Tibial nerve (tissue), 4 donors: ENCODE measurements at regions not wholly inside any gene's neighbourhood (a gene's known extent, or its start where the extent isn't known, plus 50 kb on each side); places are given as distances from the start of the nearest gene placed in this dataset.

ENCODE experiments used
- EP300 ChIP-seq, 2 donors: sonication (generic); formaldehyde crosslinking; IDR thresholded peaks; one replicate each; pipeline ENCODE4 v1.6.1; 2017; ENCODE audit warnings: antibody characterized with exemption in 2 of 2, mild to moderate bottlenecking in 1 of 2
- POLR2A ChIP-seq, 2 donors: fragments of 450-650 bp; IDR thresholded peaks; one replicate each; pipeline ENCODE4 v1.6.1; 2017; ENCODE audit warnings: antibody characterized with exemption in 2 of 2, mild to moderate bottlenecking in 2 of 2, moderate library complexity in 2 of 2
- TF ChIP-seq, protein P1 (sequence below), 5 experiments: fragments of 200-600 bp in 3 of 5; fragments of 450-650 bp in 2 of 5; sonication (generic) in 3 of 5; IDR thresholded peaks; one replicate each; pipeline ENCODE4 v1.5.1; 2016 to 2019; ENCODE audit warnings: antibody characterized with exemption in 5 of 5, mild to moderate bottlenecking in 3 of 5, moderate library complexity in 2 of 5

GRCh38 chr14:84864548-84865271 is 665.2 kb upstream of the FLRT2 start:
- TF ChIP-seq, protein P1, sequence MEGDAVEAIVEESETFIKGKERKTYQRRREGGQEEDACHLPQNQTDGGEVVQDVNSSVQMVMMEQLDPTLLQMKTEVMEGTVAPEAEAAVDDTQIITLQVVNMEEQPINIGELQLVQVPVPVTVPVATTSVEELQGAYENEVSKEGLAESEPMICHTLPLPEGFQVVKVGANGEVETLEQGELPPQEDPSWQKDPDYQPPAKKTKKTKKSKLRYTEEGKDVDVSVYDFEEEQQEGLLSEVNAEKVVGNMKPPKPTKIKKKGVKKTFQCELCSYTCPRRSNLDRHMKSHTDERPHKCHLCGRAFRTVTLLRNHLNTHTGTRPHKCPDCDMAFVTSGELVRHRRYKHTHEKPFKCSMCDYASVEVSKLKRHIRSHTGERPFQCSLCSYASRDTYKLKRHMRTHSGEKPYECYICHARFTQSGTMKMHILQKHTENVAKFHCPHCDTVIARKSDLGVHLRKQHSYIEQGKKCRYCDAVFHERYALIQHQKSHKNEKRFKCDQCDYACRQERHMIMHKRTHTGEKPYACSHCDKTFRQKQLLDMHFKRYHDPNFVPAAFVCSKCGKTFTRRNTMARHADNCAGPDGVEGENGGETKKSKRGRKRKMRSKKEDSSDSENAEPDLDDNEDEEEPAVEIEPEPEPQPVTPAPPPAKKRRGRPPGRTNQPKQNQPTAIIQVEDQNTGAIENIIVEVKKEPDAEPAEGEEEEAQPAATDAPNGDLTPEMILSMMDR (IDR thresholded peaks at IDR 0.05): no peak
- TF ChIP-seq POLR2A (IDR thresholded peaks at IDR 0.05) (no peak), EP300 (IDR thresholded peaks at IDR 0.05) (no peak)
